GM12865 (cell line): ENCODE measurements at regions not wholly inside any gene's neighbourhood (a gene's known extent, or its start where the extent isn't known, plus 50 kb on each side); places are given as distances from the start of the nearest gene placed in this dataset.

Source experiments
- DNase-seq: peaks from one replicate; pipeline ENCODE4 v3.0.0; 2010; ENCODE audit warnings: low read depth
- H3K4me3 ChIP-seq: 2 replicates; pipeline ENCODE4 v1.5.1; 2011; ENCODE audit warnings: mild to moderate bottlenecking, low read depth, low read length, control low read depth
- TF ChIP-seq, protein P1 (sequence below): IDR thresholded peaks from 2 replicates; pipeline ENCODE4 v1.5.1; 2011; ENCODE audit warnings: low read length, control low read depth, low read depth, inconsistent platforms; ENCODE audit not compliant: insufficient read depth; ENCODE audit errors: missing control alignments

- TF ChIP-seq, protein P1, sequence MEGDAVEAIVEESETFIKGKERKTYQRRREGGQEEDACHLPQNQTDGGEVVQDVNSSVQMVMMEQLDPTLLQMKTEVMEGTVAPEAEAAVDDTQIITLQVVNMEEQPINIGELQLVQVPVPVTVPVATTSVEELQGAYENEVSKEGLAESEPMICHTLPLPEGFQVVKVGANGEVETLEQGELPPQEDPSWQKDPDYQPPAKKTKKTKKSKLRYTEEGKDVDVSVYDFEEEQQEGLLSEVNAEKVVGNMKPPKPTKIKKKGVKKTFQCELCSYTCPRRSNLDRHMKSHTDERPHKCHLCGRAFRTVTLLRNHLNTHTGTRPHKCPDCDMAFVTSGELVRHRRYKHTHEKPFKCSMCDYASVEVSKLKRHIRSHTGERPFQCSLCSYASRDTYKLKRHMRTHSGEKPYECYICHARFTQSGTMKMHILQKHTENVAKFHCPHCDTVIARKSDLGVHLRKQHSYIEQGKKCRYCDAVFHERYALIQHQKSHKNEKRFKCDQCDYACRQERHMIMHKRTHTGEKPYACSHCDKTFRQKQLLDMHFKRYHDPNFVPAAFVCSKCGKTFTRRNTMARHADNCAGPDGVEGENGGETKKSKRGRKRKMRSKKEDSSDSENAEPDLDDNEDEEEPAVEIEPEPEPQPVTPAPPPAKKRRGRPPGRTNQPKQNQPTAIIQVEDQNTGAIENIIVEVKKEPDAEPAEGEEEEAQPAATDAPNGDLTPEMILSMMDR = no peak
- H3K4me3 ChIP-seq = no peak overlapping the region
- no peak for DNase-seq
Observed at GRCh38 chr5:166329149-166329800, 1962.2 kb upstream of the WWC1 start.

- no peak overlapping the region for H3K4me3 ChIP-seq
- DNase-seq = no peak
- TF ChIP-seq, protein P1 = no peak
Observed at GRCh38 chr5:166330036-166330435, 1961.4 kb upstream of the WWC1 start.

DNA sequence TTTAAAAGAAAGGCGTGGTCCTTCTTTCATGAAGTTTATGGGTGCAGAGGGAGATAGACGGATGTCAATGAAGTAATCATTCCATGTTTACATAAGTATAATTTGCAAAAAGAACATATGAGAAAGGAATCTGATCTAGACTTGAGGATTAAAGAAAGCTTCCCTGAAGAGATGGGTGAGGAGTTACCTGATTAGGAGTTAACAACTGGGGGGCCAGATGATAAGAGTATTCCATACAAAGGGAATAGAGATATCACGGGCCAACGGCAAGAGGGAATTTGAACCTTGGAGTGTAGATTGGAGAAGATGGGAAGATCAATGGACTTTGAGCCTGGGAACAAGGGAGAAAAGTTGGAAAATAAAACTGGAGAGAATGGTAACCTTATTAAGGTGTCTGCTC is 1959.9 kb upstream of the WWC1 start:
- TF ChIP-seq, protein P1 = no peak
- DNase-seq = no peak

DNA sequence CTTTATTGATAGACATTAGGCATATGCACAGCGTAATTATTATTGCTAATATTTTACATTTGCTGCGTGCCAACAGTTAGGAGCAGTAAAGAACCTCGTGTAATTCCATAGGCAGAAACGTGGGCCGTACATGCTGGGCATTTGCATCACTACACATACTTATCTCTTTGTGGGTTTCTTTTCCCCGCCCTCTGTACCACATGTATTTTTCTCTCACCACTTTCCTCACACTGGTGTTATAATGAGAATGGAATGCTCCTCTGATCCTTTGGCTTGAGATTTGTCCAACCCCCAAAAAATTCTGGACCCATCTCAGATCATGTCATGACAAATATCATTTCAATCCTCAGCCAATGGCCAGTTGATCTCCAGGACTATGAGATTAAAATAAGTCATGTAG is 1952.6 kb upstream of the WWC1 start:
- TF ChIP-seq, protein P1 = no peak
- H3K4me3 ChIP-seq = no peak overlapping the region
- DNase-seq = no peak

More for the DNA sequence above, 1959.9 kb upstream of the WWC1 start:
- no peak overlapping the region for H3K4me3 ChIP-seq

- no peak overlapping the region for H3K4me3 ChIP-seq
- TF ChIP-seq, protein P1 = no peak
- no peak for DNase-seq
Observed at GRCh38 chr5:166340039-166340438, 1951.4 kb upstream of the WWC1 start.

DNA sequence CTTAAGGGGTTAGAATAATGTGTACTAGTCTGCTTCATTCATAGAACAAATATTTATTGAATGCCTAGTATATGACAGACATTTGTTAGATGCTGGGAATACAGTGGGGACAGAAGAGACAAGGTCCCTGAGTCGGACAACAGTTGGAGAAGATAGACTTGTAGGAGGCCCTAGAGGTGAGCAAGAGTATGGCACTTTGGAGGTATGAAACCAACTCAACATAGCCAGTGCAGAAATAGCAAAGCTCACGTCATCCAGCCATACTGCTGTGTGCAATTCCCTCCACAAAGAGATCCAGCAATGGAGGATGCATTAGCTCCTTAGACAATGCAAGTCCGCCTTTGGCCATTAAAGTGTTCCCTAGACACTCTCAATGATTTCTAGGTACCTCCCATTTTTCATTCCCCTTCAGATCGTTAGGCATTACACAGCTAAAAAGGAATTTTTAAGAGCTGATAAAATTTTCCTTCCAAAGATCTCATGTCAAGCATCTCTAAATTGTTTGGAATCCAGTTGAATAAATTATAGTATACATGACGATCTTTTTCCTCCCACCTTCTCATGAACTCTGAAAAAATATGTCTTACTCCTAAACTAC is 1949.6 kb upstream of the WWC1 start:
- no peak for DNase-seq
- TF ChIP-seq, protein P1 = peak; percentile 6

GRCh38 chr5:166342402-166342801 is 1949.0 kb upstream of the WWC1 start:
- no peak overlapping the region for H3K4me3 ChIP-seq
- TF ChIP-seq, protein P1 = no peak
- no peak for DNase-seq

More for the DNA sequence above, 1949.6 kb upstream of the WWC1 start:
- H3K4me3 ChIP-seq = no peak overlapping the region
